Stimulated activated memory B cell treated with anti-CD40 and anti-IgM and Interleukin-4, amounts not matched to agents 10 μg/mL and 1 μg/mL and 100 μg/mL, for 72 hours (primary cell): ENCODE measurements at regions not wholly inside any gene's neighbourhood (a gene's known extent, or its start where the extent isn't known, plus 50 kb on each side); places are given as distances from the start of the nearest gene placed in this dataset.
"Not testable (repeated sequence)": the region's sequence is repeated elsewhere in the genome, so short reads cannot be mapped to it uniquely, and the experiment has no call there.

Experiments used
- ATAC-seq: fragments of 150-1000 bp; cut with Tn5 transposase; 2 replicates; pipeline ENCODE4 v1.10.0; 2021
- H3K27ac Mint-ChIP-seq: one replicate; pipeline ENCODE4 v1.8.0; 2022; ENCODE audit warnings: mild to moderate bottlenecking, mixed read lengths
- H3K27me3 Mint-ChIP-seq: one replicate; pipeline ENCODE4 v1.8.0; 2022; ENCODE audit warnings: mixed read lengths
- H3K36me3 Mint-ChIP-seq: one replicate; pipeline ENCODE4 v1.8.0; 2022; ENCODE audit warnings: mixed read lengths
- H3K4me1 Mint-ChIP-seq: one replicate; pipeline ENCODE4 v1.8.0; 2022; ENCODE audit warnings: mixed read lengths
- H3K4me3 Mint-ChIP-seq: one replicate; pipeline ENCODE4 v1.8.0; 2022; ENCODE audit warnings: mild to moderate bottlenecking, moderate library complexity, mixed read lengths
- H3K9me3 Mint-ChIP-seq: one replicate; pipeline ENCODE4 v1.8.0; 2022; ENCODE audit warnings: mixed read lengths

DNA sequence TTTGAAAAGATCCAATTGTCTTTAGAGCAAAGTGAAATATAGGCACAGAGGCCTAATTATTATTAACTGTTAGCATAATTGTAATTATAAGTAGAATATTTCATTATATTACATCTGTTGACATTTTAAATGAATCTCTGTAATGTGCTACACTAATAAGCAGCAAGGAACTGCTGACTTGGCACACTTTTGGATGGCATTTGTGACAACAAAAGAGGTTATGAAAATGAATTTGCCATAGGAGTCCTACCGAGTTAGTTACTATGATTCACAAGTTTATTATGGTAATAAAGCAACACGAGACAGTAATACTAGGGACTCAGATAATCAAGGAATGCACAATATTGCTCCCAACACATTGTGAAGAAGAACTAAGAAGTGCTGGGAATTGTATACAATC is 213.8 kb upstream of the PCDH9 start:
- no peaks in the 10 kb centered on the region for H3K4me1 Mint-ChIP-seq
- no peak overlapping the region for H3K27ac Mint-ChIP-seq
- ATAC-seq: no peak
- no peak overlapping the region for H3K4me3 Mint-ChIP-seq
- peaks cover 3% of the 10 kb centered on the region for H3K9me3 Mint-ChIP-seq
- no peaks in the 10 kb centered on the region for H3K27me3 Mint-ChIP-seq
- no peaks in the 10 kb centered on the region for H3K36me3 Mint-ChIP-seq

DNA sequence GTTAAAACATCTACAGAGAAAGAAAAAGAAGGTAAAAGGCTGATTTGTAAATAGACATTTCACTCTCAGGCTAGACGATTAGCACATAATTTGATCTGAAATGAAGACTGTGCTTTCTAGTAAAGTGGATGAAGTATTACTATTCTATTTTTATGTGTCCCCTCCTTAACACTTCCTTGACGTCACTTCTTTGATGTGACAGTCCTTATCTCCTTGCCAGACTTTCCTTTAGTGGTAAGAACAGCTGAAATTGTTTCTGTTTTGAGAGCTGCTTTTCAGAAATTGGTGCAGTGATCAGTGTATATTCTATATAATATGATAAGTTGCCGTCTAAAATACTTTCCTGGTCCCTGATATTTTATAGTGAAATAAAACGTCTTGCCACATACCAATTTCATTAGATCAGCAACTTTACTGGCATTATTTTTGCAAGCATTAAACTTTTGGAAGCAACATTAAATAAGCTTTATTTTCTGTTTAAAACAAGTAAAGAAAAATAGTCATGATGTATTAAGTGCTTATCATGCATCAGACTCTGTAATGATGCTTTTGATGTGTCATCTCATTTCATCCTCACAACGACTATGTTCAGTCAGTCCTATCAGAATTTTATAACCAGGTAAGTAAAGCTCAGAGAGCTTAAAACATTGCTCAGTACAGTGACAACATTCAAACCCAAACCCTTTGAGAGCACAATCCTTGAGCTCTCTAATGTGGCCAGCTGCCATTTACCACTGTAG is 210.3 kb upstream of the PCDH9 start:
- no peak for ATAC-seq
- Mint-ChIP-seq H3K27me3 (no peaks in the 10 kb centered on the region), H3K27ac (no peak overlapping the region), H3K36me3 (no peaks in the 10 kb centered on the region), H3K4me1 (no peaks in the 10 kb centered on the region), H3K4me3 (no peak overlapping the region), H3K9me3 (peaks cover 3% of the 10 kb centered on the region)

DNA sequence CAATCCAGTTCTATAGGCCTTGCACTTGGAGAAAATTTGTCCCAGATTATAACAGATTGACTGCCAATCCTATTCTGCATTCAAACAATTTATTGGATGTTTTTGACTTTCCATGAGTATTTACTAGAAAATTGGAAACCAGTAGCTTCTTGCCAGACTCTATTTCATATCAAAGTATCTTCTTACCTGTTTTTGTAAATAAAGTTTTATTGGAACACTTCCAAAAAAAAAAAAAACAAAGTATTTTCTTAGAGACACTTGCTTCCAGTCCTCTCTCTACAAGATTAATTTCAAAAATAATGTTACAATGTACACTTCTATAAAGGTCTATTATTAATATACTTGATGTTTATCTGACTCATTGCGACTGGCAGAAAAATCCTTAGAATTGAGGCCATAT is 209.2 kb upstream of the PCDH9 start:
- H3K27ac Mint-ChIP-seq: no peak overlapping the region
- no peaks in the 10 kb centered on the region for H3K36me3 Mint-ChIP-seq
- no peaks in the 10 kb centered on the region for H3K4me1 Mint-ChIP-seq
- no peak overlapping the region for H3K4me3 Mint-ChIP-seq
- H3K27me3 Mint-ChIP-seq: no peaks in the 10 kb centered on the region
- peaks cover 3% of the 10 kb centered on the region for H3K9me3 Mint-ChIP-seq
- ATAC-seq: no peak

DNA sequence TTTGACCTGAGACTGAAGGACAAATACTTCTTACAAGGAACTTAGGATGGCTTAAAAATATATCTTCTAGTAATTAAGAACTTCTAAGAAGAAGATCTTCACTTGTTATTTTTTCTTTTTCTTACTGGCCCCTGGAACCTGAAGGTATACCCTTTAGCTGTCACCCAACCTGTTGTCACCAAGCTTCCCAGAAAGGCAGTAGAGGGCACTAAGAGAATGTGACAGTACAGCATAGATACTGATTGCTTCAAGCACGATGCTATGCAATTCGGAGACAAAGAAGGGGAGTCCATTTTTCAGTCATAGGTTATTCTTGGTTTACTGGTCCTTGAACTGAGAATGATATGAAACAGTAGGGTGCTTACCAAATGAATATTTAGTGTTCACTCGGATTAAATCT is 208.3 kb upstream of the PCDH9 start:
- Mint-ChIP-seq H3K4me1 (no peaks in the 10 kb centered on the region), H3K4me3 (no peak overlapping the region), H3K9me3 (no peaks in the 10 kb centered on the region), H3K27ac (no peak overlapping the region), H3K36me3 (no peaks in the 10 kb centered on the region), H3K27me3 (no peaks in the 10 kb centered on the region)
- ATAC-seq: no peak

DNA sequence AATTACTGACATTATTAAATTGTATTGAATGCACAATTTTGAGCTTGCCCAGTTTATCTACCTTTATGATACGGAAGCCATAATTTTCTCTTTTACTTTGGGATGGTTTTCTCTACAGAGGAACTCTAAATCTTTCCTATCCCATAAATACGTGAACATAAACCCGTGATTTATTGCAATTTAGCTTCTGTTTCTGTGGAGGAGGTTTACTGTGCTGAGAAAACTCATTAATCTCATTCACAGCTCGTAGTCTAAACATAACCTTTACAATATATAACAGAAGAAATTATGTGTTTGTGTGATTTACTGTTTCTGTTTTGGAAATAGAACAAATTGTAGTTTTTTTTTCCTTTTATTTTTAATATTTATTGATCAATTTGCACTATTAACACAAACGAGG is 207.1 kb upstream of the PCDH9 start:
- no peaks in the 10 kb centered on the region for H3K36me3 Mint-ChIP-seq
- H3K4me1 Mint-ChIP-seq: no peaks in the 10 kb centered on the region
- H3K27ac Mint-ChIP-seq: no peak overlapping the region
- no peaks in the 10 kb centered on the region for H3K9me3 Mint-ChIP-seq
- H3K27me3 Mint-ChIP-seq: no peaks in the 10 kb centered on the region
- H3K4me3 Mint-ChIP-seq: no peak overlapping the region
- no peak for ATAC-seq

DNA sequence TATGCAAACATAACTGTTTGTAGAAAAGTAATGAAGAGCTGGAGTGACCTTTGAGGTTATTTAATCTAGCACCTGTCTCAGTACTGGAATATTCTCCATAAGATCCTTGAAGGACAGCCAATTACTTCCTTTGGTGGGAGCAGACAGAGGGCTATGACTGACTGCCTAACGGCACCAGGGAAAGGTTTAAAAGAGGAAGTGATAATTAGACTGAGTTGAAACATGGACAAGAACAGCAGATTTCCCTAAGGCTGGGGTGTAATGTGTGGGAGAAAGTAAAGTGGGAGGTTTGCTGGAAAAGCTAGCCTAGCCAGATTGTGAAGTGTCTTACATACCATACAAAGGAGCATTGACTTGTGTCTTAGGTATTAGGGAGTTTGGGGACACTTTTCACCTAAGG is 191.3 kb upstream of the PCDH9 start:
- H3K27me3 Mint-ChIP-seq: no peaks in the 10 kb centered on the region
- ATAC-seq: no peak
- no peak overlapping the region for H3K27ac Mint-ChIP-seq
- H3K4me3 Mint-ChIP-seq: no peak overlapping the region
- no peaks in the 10 kb centered on the region for H3K4me1 Mint-ChIP-seq
- H3K9me3 Mint-ChIP-seq: no peaks in the 10 kb centered on the region
- H3K36me3 Mint-ChIP-seq: no peaks in the 10 kb centered on the region

DNA sequence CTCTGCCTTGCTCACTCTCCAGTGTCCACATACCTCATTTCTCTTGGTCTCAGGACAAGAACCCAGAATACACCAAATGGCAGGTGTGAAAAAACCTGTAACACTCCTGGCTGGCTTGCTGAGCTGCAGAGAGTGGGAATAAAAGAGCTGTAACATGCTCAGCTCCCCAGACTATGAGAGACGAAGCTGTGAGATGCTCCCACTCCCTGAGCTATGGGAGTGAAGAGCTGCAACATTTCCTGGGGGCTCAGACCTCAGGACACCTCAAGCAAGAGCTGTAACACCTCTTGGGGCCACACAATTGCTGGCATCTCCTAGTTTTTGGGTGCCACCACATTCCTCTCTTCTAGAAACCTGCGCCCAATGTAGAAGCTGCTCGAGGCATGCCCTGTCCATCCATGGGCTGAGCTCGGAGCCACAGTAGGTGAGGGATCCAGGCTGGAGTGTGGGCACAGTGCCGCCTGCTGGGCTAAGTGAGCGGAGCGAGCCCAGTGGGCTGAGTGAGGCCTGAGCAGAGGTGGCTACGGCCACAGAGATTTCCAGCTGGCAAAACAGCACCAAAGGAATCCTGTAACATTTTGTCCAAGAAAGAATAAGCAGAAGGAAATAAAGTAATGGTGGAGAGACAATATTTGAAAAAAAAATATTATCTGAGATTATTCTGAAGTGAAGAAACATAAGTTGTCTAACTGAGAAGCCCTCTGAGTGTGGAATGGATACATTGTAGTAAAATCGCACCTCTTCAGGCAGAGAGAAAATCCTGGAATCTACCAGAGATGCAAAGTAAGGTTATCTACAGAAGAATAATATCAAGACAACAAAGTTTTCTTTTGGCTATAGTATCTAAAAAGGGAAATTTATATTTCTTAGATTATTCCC is 186.2 kb upstream of the PCDH9 start:
- no peak overlapping the region for H3K27ac Mint-ChIP-seq
- no peaks in the 10 kb centered on the region for H3K36me3 Mint-ChIP-seq
- no peaks in the 10 kb centered on the region for H3K9me3 Mint-ChIP-seq
- no peak overlapping the region for H3K4me3 Mint-ChIP-seq
- no peaks in the 10 kb centered on the region for H3K4me1 Mint-ChIP-seq
- no peaks in the 10 kb centered on the region for H3K27me3 Mint-ChIP-seq
- no peak for ATAC-seq

DNA sequence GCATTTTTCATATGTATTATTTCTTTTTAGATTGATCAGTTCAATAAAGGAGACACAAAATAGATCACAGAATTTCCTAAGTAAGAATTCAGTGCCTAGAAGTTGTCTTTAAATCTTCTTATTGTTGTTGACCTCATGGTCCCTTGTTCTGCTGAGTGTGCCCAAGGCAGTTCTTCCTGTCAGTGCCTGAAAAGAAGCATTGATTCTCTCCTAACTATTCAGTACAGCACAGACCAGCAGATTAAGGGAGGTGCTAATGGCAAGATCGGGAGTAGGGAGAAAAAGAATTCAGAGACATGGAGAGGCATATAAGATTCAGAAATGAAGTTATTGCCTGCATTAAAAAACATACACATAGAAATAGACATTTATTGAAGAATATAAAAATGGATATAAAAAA is 180.5 kb upstream of the PCDH9 start:
- Mint-ChIP-seq H3K27me3 (no peaks in the 10 kb centered on the region), H3K4me1 (no peaks in the 10 kb centered on the region), H3K9me3 (no peaks in the 10 kb centered on the region), H3K27ac (no peak overlapping the region), H3K36me3 (no peaks in the 10 kb centered on the region), H3K4me3 (no peak overlapping the region)
- no peak for ATAC-seq

DNA sequence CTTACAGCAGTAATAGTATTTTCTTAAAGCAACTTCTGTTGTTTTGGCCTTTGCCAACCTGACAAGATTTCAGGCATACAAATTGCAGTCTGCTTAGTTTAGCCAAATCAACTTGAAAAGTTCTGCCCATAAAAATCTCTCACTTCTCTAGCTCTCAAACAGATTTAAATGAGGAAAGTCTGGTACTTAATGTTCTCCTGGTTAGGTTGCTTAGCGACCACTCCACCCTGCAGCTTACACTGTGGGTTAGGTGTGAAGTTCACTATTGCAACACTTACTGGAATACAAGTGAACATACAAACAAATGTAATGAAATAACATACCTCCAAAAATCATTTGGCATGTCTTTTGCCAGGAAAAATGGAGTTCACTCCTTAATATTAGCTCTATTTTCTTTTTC is 178.7 kb upstream of the PCDH9 start:
- Mint-ChIP-seq H3K27me3 (no peaks in the 10 kb centered on the region), H3K4me1 (no peaks in the 10 kb centered on the region), H3K4me3 (no peak overlapping the region), H3K27ac (no peak overlapping the region), H3K36me3 (no peaks in the 10 kb centered on the region), H3K9me3 (no peaks in the 10 kb centered on the region)
- ATAC-seq: no peak

DNA sequence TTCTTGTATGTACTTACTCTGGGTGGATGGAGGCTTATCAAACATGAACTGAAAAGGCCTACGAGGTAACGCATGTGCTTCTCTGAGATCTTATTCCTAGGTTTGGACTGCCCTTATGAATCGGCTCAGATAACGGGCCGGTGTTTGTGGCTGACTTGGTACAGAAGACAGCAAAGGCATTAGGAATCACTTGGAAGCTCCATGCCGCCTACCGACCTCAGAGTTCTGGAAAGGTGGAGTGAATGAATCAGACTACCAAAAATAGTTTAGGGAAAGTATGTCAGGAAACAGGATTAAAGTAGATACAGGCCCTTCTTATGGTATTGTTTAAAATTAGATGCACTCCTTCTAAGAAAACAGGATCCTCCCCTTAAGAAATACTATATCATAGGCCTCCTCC is 172.4 kb upstream of the PCDH9 start:
- Mint-ChIP-seq H3K9me3 (peaks cover 3% of the 10 kb centered on the region), H3K4me3 (no peak overlapping the region), H3K27me3 (no peaks in the 10 kb centered on the region), H3K36me3 (no peaks in the 10 kb centered on the region), H3K4me1 (no peaks in the 10 kb centered on the region), H3K27ac (no peak overlapping the region)
- ATAC-seq: no peak

DNA sequence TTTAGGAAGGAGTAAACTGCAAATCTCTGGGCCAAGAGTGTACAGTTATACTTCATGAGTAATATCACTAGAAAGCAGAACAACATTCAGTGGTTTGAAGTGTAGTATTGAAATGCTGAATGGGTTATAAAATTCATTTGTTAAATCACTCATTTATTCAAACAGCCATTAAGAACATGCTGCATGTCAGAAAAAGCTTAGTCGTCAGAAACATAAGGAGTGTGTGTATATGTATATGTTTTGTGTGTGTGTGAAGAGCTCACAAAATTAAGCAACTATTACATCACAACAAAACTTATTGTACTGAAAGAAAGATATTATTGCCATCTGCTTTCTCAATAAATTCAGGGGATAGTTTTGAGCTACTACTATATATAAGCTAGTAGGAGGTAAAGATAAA is 165.4 kb upstream of the PCDH9 start:
- Mint-ChIP-seq H3K4me3 (no peak overlapping the region), H3K27me3 (no peaks in the 10 kb centered on the region), H3K36me3 (no peaks in the 10 kb centered on the region), H3K4me1 (no peaks in the 10 kb centered on the region), H3K9me3 (peaks cover 3% of the 10 kb centered on the region), H3K27ac (no peak overlapping the region)
- ATAC-seq: no peak

DNA sequence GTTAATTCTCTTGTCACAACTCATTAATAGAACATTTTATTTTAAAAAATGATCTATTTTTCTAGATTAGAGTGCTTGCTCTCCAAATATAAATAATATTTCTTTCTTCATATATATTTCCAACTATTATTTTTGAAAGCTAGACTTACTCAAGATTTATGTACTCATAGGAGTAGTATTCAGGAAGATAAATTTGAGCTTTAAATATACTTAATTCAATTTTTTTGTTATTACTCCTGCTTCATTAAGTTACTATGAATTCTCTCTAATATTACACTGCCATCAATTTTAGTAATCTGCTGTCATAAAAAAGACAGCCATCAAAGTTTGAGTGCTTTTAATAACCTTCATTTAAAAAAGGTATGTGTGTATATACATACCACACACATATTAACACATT is 161.9 kb upstream of the PCDH9 start:
- H3K9me3 Mint-ChIP-seq: no peaks in the 10 kb centered on the region
- no peaks in the 10 kb centered on the region for H3K4me1 Mint-ChIP-seq
- H3K4me3 Mint-ChIP-seq: no peak overlapping the region
- H3K27ac Mint-ChIP-seq: no peak overlapping the region
- no peaks in the 10 kb centered on the region for H3K36me3 Mint-ChIP-seq
- ATAC-seq: no peak
- H3K27me3 Mint-ChIP-seq: no peaks in the 10 kb centered on the region

DNA sequence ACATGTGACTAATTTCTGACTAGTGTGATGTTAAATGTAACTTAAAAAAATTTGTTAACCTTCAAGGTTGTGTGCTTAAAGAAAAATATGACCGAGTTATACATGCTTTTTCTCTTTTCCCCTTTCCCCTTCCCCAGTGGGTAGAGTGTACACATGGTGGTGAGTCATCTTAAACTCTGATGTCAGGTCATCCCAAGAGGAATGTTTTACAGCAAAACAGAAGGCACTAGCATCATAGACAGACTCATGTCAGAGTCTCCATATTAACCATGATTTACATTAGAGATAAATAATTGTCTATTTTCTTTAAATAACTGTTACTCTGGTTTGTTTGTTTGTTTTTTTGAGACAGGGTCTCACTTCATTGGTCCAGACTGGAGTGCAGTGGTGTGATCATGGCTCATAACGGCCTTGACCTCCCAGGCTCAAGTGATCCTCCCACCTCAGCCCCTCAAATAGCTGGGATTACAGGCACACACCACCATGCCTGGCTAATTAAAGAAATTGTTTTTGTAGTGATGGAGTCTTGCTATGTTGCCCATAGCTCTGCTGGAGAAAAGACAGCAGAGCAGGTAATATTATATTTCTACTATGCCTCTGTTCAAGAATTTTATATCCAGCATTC is 160.4 kb upstream of the PCDH9 start:
- H3K27me3 Mint-ChIP-seq: no peaks in the 10 kb centered on the region

DNA sequence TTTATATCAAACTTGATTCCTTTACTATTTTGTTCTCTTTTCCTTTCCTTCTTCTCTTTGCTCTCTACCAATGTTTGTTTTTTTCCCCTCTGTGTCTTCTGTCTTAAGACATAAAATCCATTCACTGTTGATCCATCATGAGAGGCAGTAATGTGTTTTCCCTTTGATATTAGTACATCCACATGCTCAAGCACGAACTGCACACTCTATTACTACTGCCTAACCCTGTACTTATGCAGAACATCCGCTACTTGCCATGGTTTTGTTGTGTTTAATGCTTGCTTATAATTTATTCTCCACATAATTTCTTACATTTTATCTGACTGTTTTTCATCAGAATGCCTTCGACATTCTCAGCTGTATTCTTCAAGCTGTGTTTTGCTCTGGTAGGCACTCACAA is 159.0 kb upstream of the PCDH9 start:
- no peak overlapping the region for H3K4me3 Mint-ChIP-seq
- peaks cover 8% of the 10 kb centered on the region for H3K9me3 Mint-ChIP-seq
- H3K27me3 Mint-ChIP-seq: no peaks in the 10 kb centered on the region
- H3K36me3 Mint-ChIP-seq: no peaks in the 10 kb centered on the region
- H3K27ac Mint-ChIP-seq: no peak overlapping the region
- no peaks in the 10 kb centered on the region for H3K4me1 Mint-ChIP-seq
- ATAC-seq: no peak

More for the DNA sequence above, 160.4 kb upstream of the PCDH9 start:
- H3K4me3 Mint-ChIP-seq: no peak overlapping the region
- no peaks in the 10 kb centered on the region for H3K36me3 Mint-ChIP-seq
- ATAC-seq: no peak
- no peak overlapping the region for H3K27ac Mint-ChIP-seq
- H3K4me1 Mint-ChIP-seq: no peaks in the 10 kb centered on the region
- H3K9me3 Mint-ChIP-seq: peaks cover 8% of the 10 kb centered on the region

DNA sequence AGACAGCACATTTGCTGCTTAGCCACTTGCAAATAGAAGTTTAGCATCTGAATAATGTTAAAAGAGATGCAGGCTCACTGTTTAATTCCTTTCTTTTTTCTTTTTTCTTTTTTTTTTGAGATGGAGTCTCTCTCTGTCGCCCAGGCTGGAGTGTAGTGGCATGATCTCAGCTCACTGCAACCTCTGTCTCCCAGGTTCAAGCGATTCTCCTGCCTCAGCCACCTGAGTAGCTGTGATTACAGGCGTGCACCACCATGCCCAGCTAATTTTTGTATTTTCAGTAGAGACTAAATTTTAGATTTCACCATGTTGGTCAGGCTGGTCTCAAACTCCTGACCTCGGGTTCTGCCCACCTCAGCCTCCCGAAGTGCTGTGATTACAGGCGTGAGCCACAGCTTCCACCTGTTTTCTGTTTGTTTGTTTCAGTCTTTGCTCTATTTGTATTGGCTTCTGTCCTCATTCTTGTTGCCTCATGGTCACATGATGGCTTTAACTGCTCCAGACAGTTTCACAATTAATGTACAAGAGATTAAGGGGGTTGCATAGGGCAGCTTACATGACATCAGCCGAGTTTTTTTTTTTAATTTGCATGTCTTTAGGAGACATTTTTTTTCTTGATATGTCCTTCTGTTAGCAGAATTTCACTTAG is 153.1 kb upstream of the PCDH9 start:
- H3K27ac Mint-ChIP-seq, ATAC-seq, H3K4me1 Mint-ChIP-seq, H3K4me3 Mint-ChIP-seq, H3K36me3 Mint-ChIP-seq, H3K27me3 Mint-ChIP-seq, H3K9me3 Mint-ChIP-seq: not testable (repeated sequence)
